HEK293 (cell line): ENCODE measurements at regions not wholly inside any gene's neighbourhood (a gene's known extent, or its start where the extent isn't known, plus 50 kb on each side); places are given as distances from the start of the nearest gene placed in this dataset.
"Not testable (repeated sequence)": the region's sequence is repeated elsewhere in the genome, so short reads cannot be mapped to it uniquely, and the experiment has no call there.

Experiments used
- CTCF ChIA-PET: fragments of 350-600 bp; formaldehyde crosslinking; extraction: SDS; loops from one replicate; lab custom pipeline; 2021; ENCODE audit warnings: antibody characterized with exemption; lab: Yijun Ruan, JAX
- POLR2A ChIA-PET: fragments of 300-600 bp; formaldehyde crosslinking; extraction: SDS; loops from one replicate; lab custom pipeline; 2020; ENCODE audit warnings: antibody characterized with exemption, inconsistent platforms; lab: Yijun Ruan, JAX
- H3K27ac ChIP-seq: fragments of 200-500 bp; sonication (Bioruptor generic); 2 replicates; pipeline ENCODE4 v1.5.1; 2014; ENCODE audit warnings: low read depth, low read length, control low read depth, inconsistent platforms; ENCODE audit errors: extremely low read depth
- H3K36me3 ChIP-seq, 2 experiments: fragments of 200-500 bp in 1 of 2; sonication (Bioruptor generic) in 1 of 2; 1 replicate in 1 of 2; 2 replicates in 1 of 2; pipeline ENCODE4 v1.5.1; 2014 to 2017; ENCODE audit warnings: inconsistent platforms in 2 of 2, low read length in 2 of 2; ENCODE audit not compliant: control insufficient read depth in 2 of 2, insufficient read depth in 1 of 2
- H3K4me1 ChIP-seq: fragments of 200-500 bp; sonication (Bioruptor generic); 2 replicates; pipeline ENCODE4 v1.5.1; 2014; ENCODE audit warnings: mild to moderate bottlenecking, low read length, inconsistent platforms; ENCODE audit not compliant: control insufficient read depth, insufficient read depth
- H3K4me3 ChIP-seq: 2 replicates; pipeline ENCODE4 v1.5.1; 2011; ENCODE audit warnings: low read depth, mild to moderate bottlenecking, control low read depth, low read length, moderate library complexity
- H3K9me3 ChIP-seq: fragments of 200-500 bp; sonication (Bioruptor generic); 2 replicates; pipeline ENCODE4 v1.5.1; 2014; ENCODE audit warnings: low read depth, low read length, inconsistent platforms; ENCODE audit not compliant: control insufficient read depth, insufficient read depth
- EGR2 ChIP-seq: fragments of 450-650 bp; formaldehyde crosslinking; IDR thresholded peaks from 2 replicates; pipeline ENCODE4 v1.5.1; 2016; ENCODE audit warnings: low read depth, missing biosample characterization, missing genetic modification characterization
- GLI2 ChIP-seq: fragments of 450-650 bp; formaldehyde crosslinking; IDR thresholded peaks from 2 replicates; pipeline ENCODE4; 2017; ENCODE audit warnings: missing biosample characterization, missing genetic modification characterization, low read depth, borderline replicate concordance
- KLF1 ChIP-seq: fragments of 450-650 bp; formaldehyde crosslinking; IDR thresholded peaks from 2 replicates; pipeline ENCODE4 v1.5.1; 2016; ENCODE audit warnings: missing biosample characterization, missing genetic modification characterization
- KLF16 ChIP-seq: fragments of 450-650 bp; formaldehyde crosslinking; IDR thresholded peaks from 2 replicates; pipeline ENCODE4 v1.5.1; 2017; ENCODE audit warnings: missing biosample characterization, missing genetic modification characterization
- MEIS1 ChIP-seq: sonication (generic); formaldehyde crosslinking; IDR thresholded peaks from 2 replicates; pipeline ENCODE4 v1.8.1; 2022; ENCODE audit warnings: missing genetic modification reagents, mild to moderate bottlenecking, borderline replicate concordance
- OSR2 ChIP-seq: fragments of 450-650 bp; formaldehyde crosslinking; IDR thresholded peaks from 2 replicates; pipeline ENCODE4 v1.5.1; 2016; ENCODE audit warnings: missing biosample characterization, missing genetic modification characterization
- WT1 ChIP-seq: fragments of 450-650 bp; formaldehyde crosslinking; IDR thresholded peaks from 2 replicates; pipeline ENCODE4 v1.5.1; 2016; ENCODE audit warnings: missing biosample characterization, missing genetic modification characterization
- ZFHX2 ChIP-seq: fragments of 450-650 bp; formaldehyde crosslinking; conservative IDR thresholded peaks from 2 replicates; pipeline ENCODE4 v1.5.1; 2016; ENCODE audit warnings: missing biosample characterization, missing genetic modification characterization
- ZNF19 ChIP-seq: fragments of 450-650 bp; formaldehyde crosslinking; IDR thresholded peaks from 2 replicates; pipeline ENCODE4; 2016; ENCODE audit warnings: missing biosample characterization, missing genetic modification characterization, low read depth
- ZNF2 ChIP-seq: fragments of 450-650 bp; formaldehyde crosslinking; IDR thresholded peaks from 2 replicates; pipeline ENCODE4 v1.5.1; 2016; ENCODE audit warnings: missing biosample characterization, missing genetic modification characterization
- ZNF248 ChIP-seq: fragments of 450-650 bp; formaldehyde crosslinking; IDR thresholded peaks from 2 replicates; pipeline ENCODE4 v1.5.1; 2017; ENCODE audit warnings: missing biosample characterization, missing genetic modification characterization
- ZNF324 ChIP-seq: fragments of 450-650 bp; formaldehyde crosslinking; IDR thresholded peaks from 2 replicates; pipeline ENCODE4 v1.5.1; 2016; ENCODE audit warnings: missing biosample characterization, missing genetic modification characterization
- ZNF335 ChIP-seq: fragments of 450-650 bp; formaldehyde crosslinking; conservative IDR thresholded peaks from 2 replicates; pipeline ENCODE4 v1.5.1; 2016; ENCODE audit warnings: missing biosample characterization, missing genetic modification characterization
- ZNF354C ChIP-seq: fragments of 450-650 bp; formaldehyde crosslinking; IDR thresholded peaks from 2 replicates; pipeline ENCODE4 v1.5.1; 2016; ENCODE audit warnings: missing biosample characterization, missing genetic modification characterization, low read depth, borderline replicate concordance
- ZNF362 ChIP-seq: fragments of 450-650 bp; formaldehyde crosslinking; IDR thresholded peaks from 2 replicates; pipeline ENCODE4 v1.5.1; 2016; ENCODE audit warnings: missing biosample characterization, missing genetic modification characterization
- ZNF37A ChIP-seq: fragments of 450-650 bp; IDR thresholded peaks from 2 replicates; pipeline ENCODE4 v1.5.1; 2018; ENCODE audit warnings: missing biosample characterization, missing genetic modification characterization
- ZNF600 ChIP-seq: fragments of 450-650 bp; formaldehyde crosslinking; IDR thresholded peaks from 2 replicates; pipeline ENCODE4 v1.5.1; 2016; ENCODE audit warnings: missing biosample characterization, missing genetic modification characterization
- ZSCAN23 ChIP-seq: fragments of 450-650 bp; formaldehyde crosslinking; IDR thresholded peaks from 2 replicates; pipeline ENCODE4 v1.5.1; 2016; ENCODE audit warnings: missing biosample characterization, missing genetic modification characterization
- ZSCAN5A ChIP-seq: fragments of 450-650 bp; formaldehyde crosslinking; IDR thresholded peaks from 2 replicates; pipeline ENCODE4 v1.5.1; 2016; ENCODE audit warnings: missing biosample characterization, missing genetic modification characterization
- TF ChIP-seq, protein P1 (sequence below): fragments of 450-650 bp; formaldehyde crosslinking; IDR thresholded peaks from 2 replicates; pipeline ENCODE4 v1.5.1; 2016; ENCODE audit warnings: missing biosample characterization, missing genetic modification characterization
- TF ChIP-seq, protein P2 (sequence below): fragments of 450-650 bp; formaldehyde crosslinking; IDR thresholded peaks from 2 replicates; pipeline ENCODE4 v1.5.1; 2016; ENCODE audit warnings: missing biosample characterization, missing genetic modification characterization, borderline replicate concordance

DNA sequence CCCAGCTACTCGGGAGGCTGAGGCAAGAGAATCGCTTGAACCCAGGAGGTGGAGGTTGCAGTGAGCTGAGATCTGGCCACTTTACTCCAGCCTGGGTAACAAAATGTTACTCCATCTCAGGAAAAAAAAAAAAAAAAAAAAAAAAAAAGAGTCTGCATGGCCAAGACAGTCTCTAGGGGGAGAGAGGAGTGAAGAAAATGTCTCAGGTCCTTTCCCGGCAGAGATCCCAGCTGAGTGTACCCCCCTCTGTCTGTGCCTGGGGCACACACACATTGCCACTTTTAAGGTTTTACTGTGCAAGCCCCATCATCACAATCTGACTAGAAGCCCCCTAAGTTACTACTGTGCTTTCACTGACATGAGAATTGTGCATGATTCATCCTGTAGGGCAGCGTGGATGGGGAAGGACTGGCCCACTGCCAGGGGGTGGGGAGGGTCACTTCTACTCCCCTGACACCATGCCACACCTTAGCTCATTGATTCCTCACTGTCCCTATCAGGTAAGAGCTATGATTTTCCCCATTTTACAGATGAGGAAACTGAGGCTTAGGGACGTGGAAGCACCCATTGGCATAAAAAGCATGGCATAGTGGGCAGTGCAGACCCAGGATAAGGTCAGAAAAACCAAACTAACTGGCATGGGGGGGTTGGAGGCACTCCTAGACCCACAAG lies 102.3 kb upstream of the LARP1 start (continued):
- TF ChIP-seq, protein P1, sequence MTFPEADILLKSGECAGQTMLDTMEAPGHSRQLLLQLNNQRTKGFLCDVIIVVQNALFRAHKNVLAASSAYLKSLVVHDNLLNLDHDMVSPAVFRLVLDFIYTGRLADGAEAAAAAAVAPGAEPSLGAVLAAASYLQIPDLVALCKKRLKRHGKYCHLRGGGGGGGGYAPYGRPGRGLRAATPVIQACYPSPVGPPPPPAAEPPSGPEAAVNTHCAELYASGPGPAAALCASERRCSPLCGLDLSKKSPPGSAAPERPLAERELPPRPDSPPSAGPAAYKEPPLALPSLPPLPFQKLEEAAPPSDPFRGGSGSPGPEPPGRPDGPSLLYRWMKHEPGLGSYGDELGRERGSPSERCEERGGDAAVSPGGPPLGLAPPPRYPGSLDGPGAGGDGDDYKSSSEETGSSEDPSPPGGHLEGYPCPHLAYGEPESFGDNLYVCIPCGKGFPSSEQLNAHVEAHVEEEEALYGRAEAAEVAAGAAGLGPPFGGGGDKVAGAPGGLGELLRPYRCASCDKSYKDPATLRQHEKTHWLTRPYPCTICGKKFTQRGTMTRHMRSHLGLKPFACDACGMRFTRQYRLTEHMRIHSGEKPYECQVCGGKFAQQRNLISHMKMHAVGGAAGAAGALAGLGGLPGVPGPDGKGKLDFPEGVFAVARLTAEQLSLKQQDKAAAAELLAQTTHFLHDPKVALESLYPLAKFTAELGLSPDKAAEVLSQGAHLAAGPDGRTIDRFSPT, result peak; percentile 76; the same call in 1 of the 2 replicates
- TF ChIP-seq OSR2 (no peak), KLF16 (no peak), MEIS1 (CRISPR knock-in tag) (no peak), ZSCAN23 (tag by site-specific recombination) (no peak), WT1 (tag by site-specific recombination) (no peak), ZNF37A (tag by site-specific recombination) (no peak), KLF1 (peak; percentile 29), ZNF362 (tag by site-specific recombination) (0 out of 2 replicates have a peak, but pooled peaks have one; percentile 17)

GRCh38 chr5:154651795-154652194 lies 103.4 kb upstream of the LARP1 start:
- ChIA-PET POLR2A (interaction anchor here (0.6 kb wide), 2 partner anchors 113 to 290 kb away, joined by 3 to 5 read pairs; no protein-coding TSS in a partner anchor), CTCF (interaction anchor here (0.6 to 0.7 kb wide), 3 partner anchors 131 to 597 kb away, joined by 3 to 4 read pairs (median 3); no protein-coding TSS in a partner anchor)

DNA sequence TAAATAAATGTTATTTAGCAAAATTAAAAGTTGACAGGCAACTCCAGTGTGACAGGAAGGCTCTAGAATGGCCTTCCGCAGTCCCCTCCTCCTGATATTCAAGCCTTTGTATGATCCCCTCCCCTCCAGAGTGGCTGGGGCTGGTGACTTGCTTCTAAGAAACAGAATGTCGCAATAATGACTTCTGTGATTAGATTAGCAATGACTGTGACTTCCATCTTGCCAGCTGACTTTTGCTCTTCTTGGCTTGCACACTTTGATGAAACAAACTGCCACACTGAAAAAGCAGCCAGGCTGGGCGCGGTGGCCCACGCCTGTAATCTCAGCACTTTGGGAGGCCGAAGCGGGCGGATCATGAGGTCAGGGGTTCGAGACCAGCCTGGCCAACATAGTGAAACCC lies 106.5 kb upstream of the LARP1 start:
- TF ChIP-seq GLI2 (tag by site-specific recombination), result no peak
- no peak for TF ChIP-seq ZNF19 (tag by site-specific recombination)
- no peak for TF ChIP-seq ZNF335
- TF ChIP-seq ZNF600 (tag by site-specific recombination), result no peak
- TF ChIP-seq ZNF248 (tag by site-specific recombination), result no peak
- TF ChIP-seq ZNF2, result no peak
- TF ChIP-seq, protein P2, sequence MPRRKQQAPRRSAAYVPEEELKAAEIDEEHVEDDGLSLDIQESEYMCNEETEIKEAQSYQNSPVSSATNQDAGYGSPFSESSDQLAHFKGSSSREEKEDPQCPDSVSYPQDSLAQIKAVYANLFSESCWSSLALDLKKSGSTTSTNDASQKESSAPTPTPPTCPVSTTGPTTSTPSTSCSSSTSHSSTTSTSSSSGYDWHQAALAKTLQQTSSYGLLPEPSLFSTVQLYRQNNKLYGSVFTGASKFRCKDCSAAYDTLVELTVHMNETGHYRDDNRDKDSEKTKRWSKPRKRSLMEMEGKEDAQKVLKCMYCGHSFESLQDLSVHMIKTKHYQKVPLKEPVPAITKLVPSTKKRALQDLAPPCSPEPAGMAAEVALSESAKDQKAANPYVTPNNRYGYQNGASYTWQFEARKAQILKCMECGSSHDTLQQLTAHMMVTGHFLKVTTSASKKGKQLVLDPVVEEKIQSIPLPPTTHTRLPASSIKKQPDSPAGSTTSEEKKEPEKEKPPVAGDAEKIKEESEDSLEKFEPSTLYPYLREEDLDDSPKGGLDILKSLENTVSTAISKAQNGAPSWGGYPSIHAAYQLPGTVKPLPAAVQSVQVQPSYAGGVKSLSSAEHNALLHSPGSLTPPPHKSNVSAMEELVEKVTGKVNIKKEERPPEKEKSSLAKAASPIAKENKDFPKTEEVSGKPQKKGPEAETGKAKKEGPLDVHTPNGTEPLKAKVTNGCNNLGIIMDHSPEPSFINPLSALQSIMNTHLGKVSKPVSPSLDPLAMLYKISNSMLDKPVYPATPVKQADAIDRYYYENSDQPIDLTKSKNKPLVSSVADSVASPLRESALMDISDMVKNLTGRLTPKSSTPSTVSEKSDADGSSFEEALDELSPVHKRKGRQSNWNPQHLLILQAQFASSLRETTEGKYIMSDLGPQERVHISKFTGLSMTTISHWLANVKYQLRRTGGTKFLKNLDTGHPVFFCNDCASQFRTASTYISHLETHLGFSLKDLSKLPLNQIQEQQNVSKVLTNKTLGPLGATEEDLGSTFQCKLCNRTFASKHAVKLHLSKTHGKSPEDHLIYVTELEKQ (tag by site-specific recombination), result no peak
- no peak for TF ChIP-seq EGR2 (tag by site-specific recombination)
- no peak for TF ChIP-seq ZNF354C
- no peak for TF ChIP-seq ZFHX2 (tag by site-specific recombination)
- no peak for TF ChIP-seq ZSCAN5A (tag by site-specific recombination)
- TF ChIP-seq ZNF324 (tag by site-specific recombination), result no peak
- Histone ChIP-seq H3K27ac (no peak overlapping the region), H3K4me1 (no peaks in the 10 kb centered on the region), H3K4me3 (no peak overlapping the region), H3K36me3 (no peaks in the 10 kb centered on the region), H3K9me3 (no peaks in the 10 kb centered on the region)
- POLR2A ChIA-PET, result no interaction called here
- CTCF ChIA-PET, result interaction anchor here (0.5 to 0.6 kb wide), 3 partner anchors 39 to 340 kb away, joined by 3 to 4 read pairs (median 3); no protein-coding TSS in a partner anchor

More at GRCh38 chr5:154651795-154652194, 103.4 kb upstream of the LARP1 start:
- H3K4me1 ChIP-seq, H3K9me3 ChIP-seq, H3K27ac ChIP-seq, H3K4me3 ChIP-seq, H3K36me3 ChIP-seq: not testable (repeated sequence)
